ENCODE measurements at regions not wholly inside any gene's neighbourhood (a gene's known extent, or its start where the extent isn't known, plus 50 kb on each side); places are given as distances from the start of the nearest gene placed in this dataset.
"Not testable (repeated sequence)": the region's sequence is repeated elsewhere in the genome, so short reads cannot be mapped to it uniquely, and the experiment has no call there.

DNA sequence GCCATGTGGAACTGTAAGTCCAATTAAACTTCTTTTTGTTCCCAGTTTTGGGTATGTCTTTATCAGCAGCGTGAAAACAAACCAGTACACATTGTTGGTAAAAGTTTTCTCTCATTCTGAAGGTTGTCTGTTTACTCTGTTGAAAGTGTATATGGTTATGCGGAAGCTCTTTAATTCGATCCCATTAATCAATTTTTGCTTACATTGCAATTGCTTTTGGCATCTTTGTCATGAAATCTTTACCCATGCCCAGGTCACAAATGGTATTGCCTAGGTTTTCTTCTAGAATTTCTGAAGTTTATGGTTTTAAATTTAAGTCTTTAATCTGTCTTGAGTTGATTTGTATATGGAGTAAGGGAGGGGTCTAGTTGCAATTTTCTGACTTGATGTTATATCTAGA is 1901.9 kb downstream of the MAT2B start:
- DNase-seq (ENCODE audit: low read depth), result no peak

DNA sequence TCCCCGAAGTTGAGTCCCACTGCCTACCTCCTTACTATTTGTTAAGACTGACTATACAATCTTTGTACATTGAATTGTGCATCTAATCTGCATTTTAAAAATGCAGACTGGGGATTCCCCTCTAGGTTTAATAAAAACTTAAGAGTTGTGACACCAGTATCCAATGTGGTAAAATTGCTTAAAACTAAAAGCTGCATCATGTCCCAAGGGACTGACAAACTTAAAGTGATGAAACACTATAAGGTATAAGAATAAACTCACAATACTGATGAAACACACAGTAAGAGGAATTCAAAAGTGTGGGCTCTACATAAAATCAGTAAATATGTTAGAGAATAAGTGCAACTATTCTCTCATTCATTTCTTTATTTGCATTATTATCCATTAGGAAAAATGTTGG is 1905.1 kb downstream of the MAT2B start:
- DNase-seq (ENCODE audit: low read depth), result no peak

DNA sequence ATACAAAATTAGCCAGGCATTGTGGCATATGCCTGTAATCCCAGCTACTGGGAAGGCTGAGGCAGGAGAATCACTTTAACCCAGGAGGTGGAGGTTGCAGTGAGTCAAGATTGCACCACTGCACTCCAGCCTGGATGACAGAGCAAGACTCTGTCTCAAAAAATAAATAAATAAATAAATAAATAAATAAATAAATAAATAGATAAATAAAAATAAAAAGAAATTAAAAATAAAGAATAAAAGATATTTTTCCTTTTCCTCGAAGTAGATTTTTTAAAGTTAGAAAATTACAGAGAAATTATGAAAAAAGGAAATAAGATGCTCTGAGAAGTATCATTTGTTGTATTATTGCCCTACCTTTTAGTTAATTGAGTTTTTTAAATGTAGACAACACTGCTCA is 1906.1 kb downstream of the MAT2B start:
- not testable (repeated sequence) for DNase-seq (ENCODE audit: low read depth)

DNA sequence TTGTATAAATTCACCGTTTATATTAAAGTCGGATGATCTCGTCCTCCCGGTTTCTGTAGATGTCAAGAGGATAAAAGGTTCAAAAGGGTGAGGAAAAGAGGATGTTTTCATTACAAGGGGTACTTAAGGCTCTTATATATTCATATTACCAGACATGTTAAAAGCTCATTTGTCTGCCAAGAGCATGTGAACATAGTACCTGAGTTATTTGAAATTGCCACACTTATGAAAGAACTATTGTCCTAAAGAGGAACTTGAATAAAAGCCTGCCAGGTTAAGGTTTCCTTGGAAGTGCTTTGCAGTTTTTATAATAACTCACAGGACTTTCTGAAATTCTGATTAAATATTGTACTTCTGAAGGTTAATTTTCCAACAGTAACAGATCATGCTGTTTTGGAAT is 1915.1 kb downstream of the MAT2B start:
- DNase-seq (ENCODE audit: low read depth), result no peak

DNA sequence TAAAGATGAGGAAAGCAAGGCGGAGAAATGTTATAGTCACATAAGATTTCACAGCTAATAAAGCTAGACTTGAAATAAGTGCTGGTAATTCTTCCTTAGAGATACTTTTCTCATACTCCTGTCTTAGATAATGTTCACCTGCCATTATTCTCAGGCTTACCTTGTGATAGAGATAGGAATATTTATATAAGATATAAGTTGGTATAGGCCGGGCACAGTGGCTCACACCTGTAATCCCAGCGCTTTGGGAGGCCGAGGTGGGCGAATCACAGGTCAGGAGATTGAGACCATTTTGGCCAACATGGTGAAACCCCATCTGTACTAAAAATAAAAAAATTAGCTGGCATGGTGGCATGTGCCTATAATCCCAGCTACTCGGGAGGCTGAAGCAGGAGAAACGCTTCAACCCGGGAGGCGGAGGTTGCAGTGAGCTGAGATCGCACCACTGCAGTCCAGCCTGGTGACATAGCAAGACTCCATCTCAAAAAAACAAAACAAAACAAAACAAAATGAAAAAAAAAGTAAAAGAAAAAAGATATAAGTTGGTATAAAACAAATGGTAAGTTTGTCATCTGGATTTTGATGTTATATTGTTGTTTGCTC is 1918.4 kb downstream of the MAT2B start:
- DNase-seq (ENCODE audit: low read depth), result no peak

DNA sequence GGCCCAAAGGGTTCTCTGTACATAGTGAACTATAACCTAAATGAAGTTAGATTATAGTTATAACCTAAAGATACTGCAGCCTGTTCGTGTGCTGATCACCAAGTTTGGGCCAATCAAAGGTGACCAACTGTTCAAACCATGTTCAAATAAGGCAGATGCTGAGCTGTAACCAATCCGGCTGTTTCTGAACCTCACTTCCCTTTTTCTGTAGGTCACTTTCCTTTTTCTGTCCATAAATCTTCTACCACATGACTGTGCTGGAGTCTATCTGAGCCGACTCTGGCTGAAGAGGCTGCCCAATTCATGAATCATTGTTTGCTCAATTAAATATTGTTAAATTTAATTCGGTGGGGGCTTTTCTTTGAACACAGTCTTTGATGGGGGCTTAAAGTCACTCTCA is 1920.2 kb downstream of the MAT2B start:
- no peak for DNase-seq (ENCODE audit: low read depth)

DNA sequence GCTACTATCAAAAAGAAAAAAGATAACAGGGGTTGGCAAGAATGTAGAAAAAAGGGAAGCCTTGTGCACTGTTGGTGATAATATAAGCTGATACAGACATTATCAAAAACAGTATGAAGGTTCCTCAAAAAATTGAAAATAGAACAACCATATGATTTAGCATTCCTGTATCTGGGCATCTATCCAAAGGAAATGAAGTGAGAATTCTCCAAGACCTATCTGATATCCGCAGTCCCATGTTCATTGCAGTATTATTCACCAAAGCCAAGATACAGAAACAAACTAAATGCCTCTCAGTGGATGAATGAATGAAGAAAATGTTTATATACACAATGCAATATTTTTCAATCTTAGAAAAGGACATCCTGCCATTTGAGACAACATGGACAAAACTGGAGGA is 1943.3 kb downstream of the MAT2B start:
- no peak for DNase-seq (ENCODE audit: low read depth)

DNA sequence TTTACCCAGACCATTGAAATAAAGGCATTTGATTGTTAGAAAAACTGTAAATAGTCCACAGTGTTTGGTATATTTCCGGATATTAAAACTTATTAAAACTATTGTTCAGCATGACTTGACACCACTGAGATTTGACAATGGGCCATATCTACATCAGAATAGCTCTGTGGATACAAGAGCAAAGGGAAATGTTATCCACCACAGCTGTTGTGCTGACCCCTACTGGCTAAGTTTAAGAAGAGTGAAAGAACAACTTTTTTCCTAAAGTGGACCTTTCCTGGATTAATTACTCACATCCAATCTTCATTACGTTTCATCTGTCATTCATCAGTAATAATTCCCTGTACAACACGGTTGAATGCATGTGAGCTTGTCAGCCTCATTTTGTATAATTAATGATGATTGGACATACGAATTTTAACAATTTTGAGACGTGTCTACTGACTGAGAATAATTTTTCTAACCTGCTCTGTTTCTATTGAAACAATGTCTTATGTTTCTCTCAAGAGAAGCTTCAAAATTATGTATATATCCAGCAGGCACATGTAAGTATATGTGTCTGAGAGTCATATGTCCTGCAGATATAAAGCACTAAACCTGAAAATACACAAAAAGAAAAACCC is 1952.6 kb downstream of the MAT2B start:
- peak; percentile 2 for DNase-seq (ENCODE audit: low read depth)

DNA sequence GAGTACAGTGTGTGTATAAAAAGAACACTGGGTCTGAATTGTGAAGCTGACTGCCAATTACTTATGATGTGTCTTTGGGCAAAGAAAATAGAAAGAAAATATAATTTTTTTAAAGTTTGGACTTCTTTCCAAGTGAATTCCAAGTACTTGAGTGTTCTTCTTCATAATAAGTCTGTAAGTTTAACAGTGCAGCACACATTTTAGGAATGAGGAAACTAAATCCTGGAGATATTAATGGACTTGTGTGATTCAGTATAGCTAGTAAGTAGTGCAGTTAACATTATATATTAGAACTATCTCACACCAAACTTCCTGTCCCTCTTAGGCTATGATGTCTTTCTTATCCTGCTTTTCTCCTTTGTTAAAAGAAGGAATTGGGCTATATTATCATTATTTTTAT is 1953.8 kb downstream of the MAT2B start:
- DNase-seq (ENCODE audit: low read depth), result no peak

DNA sequence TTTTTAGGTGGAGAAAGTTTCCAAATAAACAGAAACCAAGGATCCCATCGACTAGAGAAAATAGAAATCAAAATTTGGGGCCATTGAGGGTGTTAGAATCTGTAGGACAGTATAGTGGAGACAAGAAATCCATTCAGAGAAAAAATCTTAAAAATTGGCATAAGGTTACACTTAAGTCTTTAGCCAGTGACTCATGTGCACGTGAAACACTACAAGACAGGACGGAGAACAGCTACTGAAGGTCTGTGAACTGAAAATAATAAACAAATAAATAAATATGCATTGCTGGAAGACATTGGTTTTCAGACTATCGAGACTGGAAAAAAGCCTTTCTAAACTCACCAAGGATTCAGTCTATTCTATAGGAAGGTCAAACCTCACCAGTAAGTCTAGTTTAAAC is 1955.5 kb downstream of the MAT2B start:
- no peak for DNase-seq (ENCODE audit: low read depth)

DNA sequence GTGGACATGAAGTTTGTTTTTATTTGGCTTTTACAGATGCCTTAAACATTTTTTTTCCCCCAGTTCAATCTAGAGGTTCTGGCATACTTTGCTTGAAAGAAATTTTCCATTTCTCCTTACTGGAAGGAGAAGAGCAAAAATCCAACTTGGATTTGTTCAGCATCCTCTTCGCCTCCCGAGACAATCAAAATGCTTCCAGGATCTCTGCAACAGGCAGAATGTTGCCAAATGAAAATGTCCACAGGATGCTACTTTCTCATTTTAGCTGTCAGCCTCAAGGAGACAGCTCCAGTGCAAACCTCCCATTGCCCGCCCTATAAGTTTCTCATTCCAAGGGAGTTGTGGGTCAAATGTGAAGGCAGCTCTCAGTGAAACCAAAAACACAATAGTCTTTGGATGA is 1972.1 kb downstream of the MAT2B start:
- no peak for DNase-seq (ENCODE audit: low read depth)

DNA sequence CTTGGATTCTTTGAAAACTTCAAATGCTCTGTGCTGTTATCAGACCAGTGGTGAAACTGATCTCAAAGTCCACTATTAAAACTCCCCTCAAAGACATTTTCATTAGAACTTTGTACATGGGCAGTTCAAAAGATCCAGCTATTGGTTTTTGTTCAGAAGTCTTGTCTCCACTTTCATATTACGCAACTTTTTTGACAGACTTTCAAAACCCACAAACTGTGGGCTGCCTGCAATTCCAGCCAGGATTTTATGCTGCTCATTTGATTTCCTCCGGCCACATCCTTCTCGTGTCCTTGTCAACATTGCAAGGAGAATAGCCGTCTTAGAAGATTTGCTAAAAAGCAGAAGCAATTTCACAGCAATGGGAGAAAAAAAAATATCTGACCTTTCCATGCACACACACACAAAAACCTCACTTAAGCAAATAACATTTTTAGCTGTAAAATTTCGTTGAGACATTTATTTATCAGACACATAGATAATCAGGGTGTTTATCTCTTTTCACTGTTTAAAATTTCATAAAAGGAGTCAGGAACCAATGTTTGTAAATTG is 1990.5 kb downstream of the MAT2B start:
- no peak for DNase-seq (ENCODE audit: low read depth)

DNA sequence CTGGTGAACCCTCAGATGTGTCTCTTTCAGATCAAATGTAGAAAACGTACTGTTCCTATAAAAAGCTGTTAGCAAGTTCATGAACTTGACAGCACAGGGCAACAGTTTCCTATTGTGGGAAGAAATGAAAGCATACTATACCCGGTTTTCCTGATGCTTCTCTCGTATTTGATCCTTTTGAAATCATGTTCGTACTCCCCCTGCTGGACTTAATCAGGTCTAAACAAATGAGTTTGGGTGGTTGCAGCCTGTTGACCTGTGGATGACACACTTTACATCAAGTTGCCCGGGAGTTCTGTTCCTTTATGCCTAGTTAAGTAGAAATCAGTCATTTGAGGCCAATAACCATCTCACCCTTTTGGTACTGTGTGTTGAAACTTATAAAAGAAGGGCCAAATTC is 1992.3 kb downstream of the MAT2B start:
- DNase-seq (ENCODE audit: low read depth), result peak; percentile 22

DNA sequence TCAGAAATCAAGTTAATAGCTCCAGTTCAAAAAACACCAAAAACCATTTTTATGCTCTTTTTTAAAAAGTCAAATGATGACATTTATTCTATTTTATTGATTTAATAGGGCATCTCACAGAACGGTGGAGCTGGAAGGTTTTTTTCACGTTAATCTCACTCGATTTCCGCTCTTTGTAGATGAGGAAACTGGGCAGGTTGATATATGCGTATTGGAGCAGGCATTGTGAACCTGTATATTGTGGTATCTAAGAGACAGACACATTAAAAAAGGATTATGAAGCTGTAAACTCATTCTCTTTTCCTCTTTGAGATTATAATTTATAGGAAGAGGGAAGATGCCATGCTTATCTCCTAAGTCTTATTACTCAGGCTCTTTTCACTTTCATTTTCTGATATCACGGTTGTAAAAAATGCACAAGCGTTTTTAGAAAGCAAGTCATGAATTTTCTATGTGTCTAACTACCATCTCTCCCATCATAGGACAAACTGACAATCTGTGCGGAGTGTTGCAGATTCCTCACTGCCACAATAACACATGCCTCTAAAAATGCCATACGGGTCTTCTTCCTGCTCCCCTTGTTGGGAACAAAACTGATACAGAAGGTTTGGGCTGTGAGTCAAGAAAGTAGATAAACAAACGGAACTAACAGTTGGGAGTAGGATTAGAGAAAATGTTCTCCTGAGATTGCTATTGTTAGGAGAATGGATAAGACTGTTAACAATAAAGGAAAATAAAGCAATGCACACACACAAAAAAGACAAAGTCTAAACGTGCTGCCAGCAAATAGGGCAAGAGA is 1997.7 kb downstream of the MAT2B start:
- DNase-seq (ENCODE audit: low read depth), result no peak

DNA sequence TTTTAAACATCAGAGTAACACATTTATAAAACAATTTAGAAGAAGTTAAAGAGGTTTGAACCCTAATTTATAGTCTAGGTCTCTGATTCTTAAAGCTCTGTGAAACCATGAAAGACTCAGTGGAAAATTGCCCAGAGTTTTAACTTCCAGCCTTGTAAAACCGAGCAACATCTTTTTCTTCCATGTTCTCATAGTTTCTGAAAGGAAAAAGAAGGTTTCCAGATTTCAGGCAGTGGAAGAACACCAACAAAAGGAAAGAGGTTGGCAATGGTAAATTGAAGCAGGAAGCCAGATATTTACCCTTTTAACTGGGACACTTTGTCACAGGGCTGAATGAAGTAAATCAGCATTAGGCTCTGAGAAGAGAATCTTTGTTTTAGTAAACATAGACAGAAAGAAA is 1999.3 kb downstream of the MAT2B start:
- no peak for DNase-seq (ENCODE audit: low read depth)

DNA sequence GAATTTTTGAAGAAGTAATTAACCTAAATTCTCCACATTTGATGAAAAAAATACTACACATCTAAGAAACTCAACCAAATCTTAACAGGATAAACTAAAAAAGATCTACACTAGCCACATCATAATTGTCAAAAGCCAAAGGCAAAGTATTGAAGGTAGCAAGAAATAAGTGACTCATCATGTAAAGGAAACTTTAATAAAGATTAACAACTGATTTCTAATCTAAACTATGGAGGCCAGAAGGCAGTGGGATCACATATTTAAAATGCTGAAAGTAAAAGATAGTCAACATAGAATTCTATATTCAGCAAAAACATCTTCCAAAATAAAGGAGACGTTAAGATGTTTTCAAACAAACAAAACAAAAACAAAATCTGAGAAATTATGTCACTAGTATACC is 2002.9 kb downstream of the MAT2B start:
- DNase-seq (ENCODE audit: low read depth), result no peak

DNA sequence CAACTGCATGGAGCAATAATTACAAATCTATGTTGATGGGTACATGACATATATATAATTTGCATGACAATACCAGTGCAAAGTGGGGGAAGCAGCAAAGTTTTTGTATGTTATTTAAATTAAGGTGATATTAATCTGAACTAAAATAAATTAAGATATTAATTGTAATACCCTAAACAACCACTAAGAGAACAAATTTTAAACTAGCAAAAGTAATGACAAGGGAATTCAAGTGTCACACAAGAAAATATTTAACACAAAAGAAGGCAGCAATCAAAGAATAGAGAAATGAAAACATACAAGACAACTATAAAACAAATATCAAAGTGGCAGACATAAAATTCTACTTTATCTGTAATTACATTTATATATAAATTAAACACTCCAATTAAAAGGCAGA is 2003.4 kb downstream of the MAT2B start:
- DNase-seq (ENCODE audit: low read depth), result no peak

DNA sequence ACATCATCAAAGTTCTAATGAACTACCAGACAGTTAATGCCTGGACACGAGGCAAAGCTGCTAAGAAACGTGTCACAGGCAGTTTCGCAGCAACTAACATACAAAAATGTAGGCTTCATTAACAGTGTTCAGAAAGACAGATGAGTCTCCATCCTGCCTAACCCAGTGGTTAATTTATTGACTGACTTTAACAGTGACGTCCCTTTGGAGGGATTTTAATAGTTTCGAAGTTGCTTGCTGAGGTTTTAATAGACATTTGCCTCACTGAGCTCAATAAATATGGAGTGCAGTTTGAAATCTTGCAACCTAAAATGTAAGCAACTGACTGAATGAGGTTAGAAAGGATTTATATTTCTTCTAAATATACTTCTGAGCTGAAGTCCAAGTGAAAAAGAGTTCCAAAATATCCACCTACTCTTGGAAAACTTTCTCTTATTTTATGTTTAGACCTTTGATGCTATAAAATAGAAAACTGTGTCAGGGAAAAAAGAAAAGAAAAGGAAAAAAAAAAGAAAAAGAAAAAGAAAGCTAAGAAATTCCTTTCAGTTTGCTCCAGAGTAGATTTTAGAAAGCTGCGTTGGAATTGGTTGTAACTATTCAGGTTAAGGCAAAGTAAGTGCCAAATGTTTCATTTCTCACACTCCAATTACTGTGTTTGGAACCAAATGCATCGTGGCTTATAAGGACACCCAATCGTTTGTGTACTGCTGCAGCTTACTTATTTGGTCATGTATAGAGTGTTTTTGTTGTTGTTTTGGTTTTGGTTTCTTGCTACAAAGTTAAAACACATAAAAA is 2016.6 kb downstream of the MAT2B start:
- no peak for DNase-seq (ENCODE audit: low read depth)

DNA sequence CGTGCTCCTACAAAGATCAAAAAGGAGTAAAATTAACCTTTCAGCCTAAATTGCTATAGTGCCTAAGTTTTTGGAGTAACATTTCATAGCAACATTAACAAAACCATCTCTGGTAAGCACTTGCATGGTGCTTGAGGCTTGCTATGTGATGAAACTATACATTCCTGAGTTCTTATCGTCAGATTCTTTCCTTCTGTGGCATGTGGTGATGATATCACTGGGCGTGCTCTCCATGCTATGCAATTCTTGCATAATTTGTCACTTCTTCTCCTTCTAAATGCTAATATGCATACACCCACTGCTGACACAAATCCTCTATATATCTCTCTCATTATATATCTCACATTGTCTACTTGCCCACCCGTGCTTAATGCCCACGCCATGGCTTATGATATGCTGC is 2019.9 kb downstream of the MAT2B start:
- peak; percentile 1 for DNase-seq (ENCODE audit: low read depth)

DNA sequence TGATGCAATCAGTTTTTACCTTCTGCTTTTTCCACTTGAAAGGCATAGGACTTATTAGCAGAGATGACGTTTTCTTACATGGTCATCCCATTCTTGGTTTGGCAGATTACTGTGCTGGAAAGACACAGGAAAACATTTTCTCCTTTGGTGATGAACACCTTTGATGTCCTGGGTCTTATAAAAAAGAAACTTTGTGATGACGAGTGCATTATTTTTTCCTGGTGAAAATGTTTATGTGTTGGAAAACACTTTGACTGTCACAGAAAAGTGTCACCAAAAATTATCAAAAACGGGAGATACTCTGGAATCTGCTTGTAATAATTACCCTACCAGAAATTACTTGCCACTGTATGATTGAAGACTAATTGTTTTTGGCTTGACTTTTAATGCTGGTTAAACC is 2020.9 kb downstream of the MAT2B start:
- DNase-seq (ENCODE audit: low read depth), result no peak

DNA sequence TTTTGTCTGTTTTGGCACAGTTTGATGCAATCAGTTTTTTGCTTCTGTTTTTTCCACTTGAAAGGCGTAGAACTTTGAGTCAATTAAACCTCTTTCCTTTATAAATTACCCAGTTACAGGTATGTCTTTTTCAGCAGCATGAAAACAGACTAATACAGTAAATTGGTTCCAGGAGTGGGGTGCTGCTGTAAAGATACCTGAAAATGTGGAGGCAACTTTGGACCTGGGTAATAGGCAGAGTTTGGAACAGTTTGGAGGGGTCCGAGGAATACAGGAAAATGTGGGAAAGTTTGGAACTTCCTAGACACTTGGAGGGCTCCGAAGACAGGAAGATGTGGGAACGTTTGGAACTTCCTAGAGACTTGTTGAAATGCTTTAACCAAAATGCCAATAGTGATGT is 2022.2 kb downstream of the MAT2B start:
- DNase-seq (ENCODE audit: low read depth), result no peak

DNA sequence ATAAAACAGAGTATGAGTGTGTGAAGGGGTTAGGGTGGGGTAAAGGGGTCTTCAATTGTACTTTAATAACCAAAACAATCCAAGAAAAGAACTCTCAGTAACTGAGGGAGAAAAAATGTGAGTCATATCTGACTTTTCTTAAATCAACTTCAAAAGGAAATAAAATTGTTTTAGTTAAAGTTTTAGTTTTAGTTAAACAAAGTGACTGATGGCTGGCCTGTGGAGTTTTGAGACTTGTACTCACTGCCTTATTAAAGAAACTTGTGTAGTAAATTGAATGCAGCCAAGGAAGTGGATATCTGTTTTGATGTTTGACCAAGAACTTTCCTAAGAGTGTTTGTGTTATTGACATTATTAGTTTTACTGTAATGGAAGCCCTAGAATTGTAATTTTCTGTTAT is 2032.6 kb downstream of the MAT2B start:
- DNase-seq (ENCODE audit: low read depth), result no peak

Data from ELR (cell line).